ENCODE measurements at regions not wholly inside any gene's neighbourhood (a gene's known extent, or its start where the extent isn't known, plus 50 kb on each side); places are given as distances from the start of the nearest gene placed in this dataset.

- TF ChIP-seq ZHX2 (IDR thresholded peaks at IDR 0.05; ENCODE audit: low read depth), result no peak
- no peak for TF ChIP-seq ZHX2 (CRISPR knock-in tag; IDR thresholded peaks at IDR 0.05; ENCODE audit: borderline replicate concordance)
- TF ChIP-seq STAT6 (CRISPR knock-in tag; IDR thresholded peaks at IDR 0.05; ENCODE audit: borderline replicate concordance), result no peak
- TF ChIP-seq DZIP1 (CRISPR knock-in tag; IDR thresholded peaks at IDR 0.05), result no peak
- TF ChIP-seq ZFP82 (CRISPR knock-in tag; IDR thresholded peaks at IDR 0.05; ENCODE audit: borderline replicate concordance), result no peak
These were observed 94.9 kb upstream of the ZNF438 start (continued) for GRCh38 chr10:31126593-31126992.
